GM12878 (cell line): ENCODE measurements at regions not wholly inside any gene's neighbourhood (a gene's known extent, or its start where the extent isn't known, plus 50 kb on each side); places are given as distances from the start of the nearest gene placed in this dataset.

Experiments used
- ATAC-seq: fragments of 200-7000 bp; cut with Tn5 transposase; 3 replicates; pipeline ENCODE4 v1.9.1; 2020; ENCODE audit warnings: mild to moderate bottlenecking, moderate library complexity
- BruUV-seq: library from RNA; stranded (reverse); fragments of 400-500 nt; replicated peaks from 2 replicates; lab custom pipeline; 2021; lab: Mats Ljungman, UMichigan
- CTCF ChIA-PET: fragments of 300-600 bp; sonication (Branson Sonifier 250); formaldehyde crosslinking; extraction: SDS; loops from one replicate; lab custom pipeline; 2021; ENCODE audit warnings: inconsistent platforms; lab: Yijun Ruan, JAX
- POLR2A ChIA-PET: fragments of 350-600 bp; formaldehyde crosslinking; extraction: SDS; loops from one replicate; lab custom pipeline; 2021; ENCODE audit warnings: inconsistent platforms; lab: Charles Lee
- RAD21 ChIA-PET: fragments of 300-600 bp; sonication (Branson Sonifier 250); formaldehyde crosslinking; loops from one replicate; lab custom pipeline; 2023; ENCODE audit warnings: antibody characterized with exemption; ENCODE audit not compliant: unreplicated experiment; lab: Charles Lee
- SMC1A ChIA-PET: fragments of 300-600 bp; sonication (Branson Sonifier 250); formaldehyde crosslinking; loops from one replicate; lab custom pipeline; 2023; ENCODE audit not compliant: unreplicated experiment, uncharacterized antibody; lab: Charles Lee
- DNase-seq: peaks from one replicate; pipeline ENCODE4 v3.0.0-alpha.2; 2011; ENCODE audit warnings: low read depth, low spot score
- FAIRE-seq: peaks from 3 replicates; lab custom pipeline; 2011; peaks lifted over from hg19 to GRCh38; lab: Jason Lieb, UNC
- H2AFZ ChIP-seq: 2 replicates; pipeline ENCODE4 v1.6.0; 2011; ENCODE audit warnings: low read depth, low read length, control low read depth; ENCODE audit not compliant: control insufficient read depth
- H3K27ac ChIP-seq: 2 replicates; pipeline ENCODE4 v1.5.1; 2011; ENCODE audit warnings: control low read depth; ENCODE audit not compliant: control insufficient read depth, insufficient read depth
- H3K27me3 ChIP-seq, 2 experiments: replicated peaks in 1 of 2; 2 replicates each; pipeline versions ENCODE4 v1.6.0 to v1.6.1; 2011; ENCODE audit warnings: low read length in 1 of 2; ENCODE audit not compliant: control insufficient read depth in 2 of 2, insufficient read depth in 2 of 2
- H3K36me3 ChIP-seq, 2 experiments: 2 replicates each; pipeline ENCODE4 v1.5.1; 2011; ENCODE audit warnings: low read length in 1 of 2; ENCODE audit not compliant: control insufficient read depth in 2 of 2, insufficient read depth in 2 of 2
- H3K4me1 ChIP-seq: 2 replicates; pipeline ENCODE4 v1.6.1; 2011; ENCODE audit warnings: mild to moderate bottlenecking, low read length, moderate library complexity, mixed read lengths; ENCODE audit not compliant: control insufficient read depth, insufficient read depth
- H3K4me2 ChIP-seq: 2 replicates; pipeline ENCODE4 v1.6.0; 2011; ENCODE audit warnings: control low read depth; ENCODE audit not compliant: control insufficient read depth, insufficient read depth
- H3K4me3 ChIP-seq: fragments of 200-600 bp; sonication (generic); 2 replicates; pipeline ENCODE4 v1.5.1; 2016
- H3K79me2 ChIP-seq: 2 replicates; pipeline ENCODE4 v1.6.0; 2011; ENCODE audit warnings: low read length; ENCODE audit not compliant: control insufficient read depth, insufficient read depth
- H3K9ac ChIP-seq: 2 replicates; pipeline ENCODE4 v1.8.0; 2011; ENCODE audit warnings: low read length, control low read depth, mixed read lengths; ENCODE audit not compliant: control insufficient read depth, insufficient read depth
- H3K9me3 ChIP-seq: replicated peaks from 3 replicates; pipeline ENCODE4 v1.5.1; 2011; ENCODE audit warnings: mild to moderate bottlenecking, low read length; ENCODE audit not compliant: control insufficient read depth, insufficient read depth
- H4K20me1 ChIP-seq: 2 replicates; pipeline ENCODE4 v1.6.0; 2011; ENCODE audit not compliant: control insufficient read depth, insufficient read depth
- ATF3 ChIP-seq: IDR thresholded peaks from 2 replicates; pipeline ENCODE4 v1.6.1; 2011; ENCODE audit warnings: low read depth, mild to moderate bottlenecking, low read length, moderate library complexity, borderline replicate concordance; ENCODE audit errors: extremely low read depth
- BCLAF1 ChIP-seq: fragments of 450-650 bp; IDR thresholded peaks from 2 replicates; pipeline ENCODE4 v1.6.1; 2017; ENCODE audit warnings: antibody characterized with exemption, mild to moderate bottlenecking, moderate library complexity
- FOXM1 ChIP-seq: IDR thresholded peaks from 2 replicates; pipeline ENCODE4 v1.6.1; 2012; ENCODE audit warnings: low read depth, mild to moderate bottlenecking, inconsistent platforms, low read length, moderate library complexity
- GABPA ChIP-seq: IDR thresholded peaks from 2 replicates; pipeline ENCODE4 v1.6.1; 2014; ENCODE audit warnings: antibody characterized with exemption, low read depth, mild to moderate bottlenecking, inconsistent platforms
- GATAD2B ChIP-seq: fragments of 450-650 bp; conservative IDR thresholded peaks from 2 replicates; pipeline ENCODE4 v1.6.1; 2017; ENCODE audit warnings: low read depth, mild to moderate bottlenecking, moderate library complexity
- HDGF ChIP-seq: fragments of 450-650 bp; IDR thresholded peaks from 2 replicates; pipeline ENCODE4 v1.6.1; 2016; ENCODE audit warnings: antibody characterized with exemption
- HSF1 ChIP-seq: fragments of 150-350 bp; IDR thresholded peaks from 2 replicates; pipeline ENCODE4 v1.6.1; 2014; ENCODE audit warnings: mild to moderate bottlenecking, low read depth, low read length
- KDM1A ChIP-seq: fragments of 200-600 bp; sonication (generic); IDR thresholded peaks from 2 replicates; pipeline ENCODE4 v1.6.1; 2016; ENCODE audit warnings: borderline replicate concordance
- PKNOX1 ChIP-seq: fragments of 450-650 bp; IDR thresholded peaks from 2 replicates; pipeline ENCODE4 v1.6.1; 2016; ENCODE audit warnings: mild to moderate bottlenecking
- POLR2A ChIP-seq: IDR thresholded peaks from 2 replicates; pipeline ENCODE4 v1.6.1; 2011; ENCODE audit warnings: low read depth, mild to moderate bottlenecking, low read length
- POLR2AphosphoS5 ChIP-seq: IDR thresholded peaks from 2 replicates; pipeline ENCODE4 v1.6.1; 2011; ENCODE audit warnings: mild to moderate bottlenecking, low read length, inconsistent platforms
- SIN3A ChIP-seq: IDR thresholded peaks from 2 replicates; pipeline ENCODE4 v1.6.1; 2012; ENCODE audit warnings: low read depth, low read length, improper control_type of control experiment
- WGBS: methylation state at CpG from one replicate; pipeline ENCODE4 v1.1.6; 2016; ENCODE audit warnings: low lambda C conversion rate; ENCODE audit not compliant: insufficient replicate concordance, insufficient coverage; ENCODE audit errors: missing lambda C conversion rate; 5-methylcytosine and 5-hydroxymethylcytosine counted together
- in situ Hi-C: fragments of 300-500 bp; cut with MboI; formaldehyde crosslinking; loops from 9 replicates; pipeline ENCODE4 v1.14.3; 2018; ENCODE audit warnings: mixed read lengths
- intact Hi-C: fragments of 100-400 bp; cut with micrococcal nuclease; formaldehyde crosslinking; loops from one replicate; pipeline ENCODE4 v1.14.2; 2022; ENCODE audit not compliant: unreplicated experiment

GRCh38 chr15:39021341-39021740 lies 456.7 kb upstream of the RASGRP1 start:
- Histone ChIP-seq H2AFZ (no peak overlapping the region), H3K4me3 (no peak overlapping the region), H3K79me2 (no peaks in the 10 kb centered on the region), H3K9ac (no peak overlapping the region), H4K20me1 (no peaks in the 10 kb centered on the region), H3K36me3 (no peaks in the 10 kb centered on the region), H3K4me1 (no peaks in the 10 kb centered on the region), H3K27me3 (no peaks in the 10 kb centered on the region), H3K4me2 (no peak overlapping the region), H3K27ac (no peak overlapping the region), H3K9me3 (no peaks in the 10 kb centered on the region)
- FAIRE-seq: no peak
- DNase-seq: no peak
- ChIA-PET RAD21 (no interaction called here), CTCF (interaction anchor here (0.8 kb wide), 1 partner anchor 32 kb away, joined by 3 read pairs; no protein-coding TSS in a partner anchor), POLR2A (no interaction called here), SMC1A (no interaction called here)
- intact Hi-C loops (no loop called here), in situ Hi-C loops (no loop called here)
- TF ChIP-seq PKNOX1: no peak
- no TSS peak for BruUV-seq
- ATAC-seq: no peak
- 0% methylated on average over 2 of the region's 2 CpGs for WGBS

- Histone ChIP-seq H3K27me3 (no peaks in the 10 kb centered on the region), H3K9ac (no peak overlapping the region), H4K20me1 (no peaks in the 10 kb centered on the region), H3K9me3 (no peaks in the 10 kb centered on the region), H2AFZ (no peak overlapping the region), H3K4me1 (no peaks in the 10 kb centered on the region), H3K27ac (no peak overlapping the region), H3K4me3 (no peak overlapping the region), H3K79me2 (no peaks in the 10 kb centered on the region), H3K4me2 (no peak overlapping the region), H3K36me3 (no peaks in the 10 kb centered on the region)
- no peak for FAIRE-seq
- ATAC-seq: no peak
- intact Hi-C loops: no loop called here
- ChIA-PET SMC1A (no interaction called here), RAD21 (no interaction called here), CTCF (no interaction called here), POLR2A (no interaction called here)
- no peak for DNase-seq
- in situ Hi-C loops: no loop called here
- WGBS: 20% methylated on average over 4 of the region's 4 CpGs
- TF ChIP-seq POLR2A (no peak), HSF1 (no peak), POLR2AphosphoS5 (no peak), GATAD2B (no peak), HDGF (no peak), KDM1A (no peak), GABPA (no peak), SIN3A (no peak), ATF3 (no peak), FOXM1 (no peak), BCLAF1 (no peak)
- BruUV-seq: no TSS peak
Observed at GRCh38 chr15:39022532-39023305, 458.1 kb upstream of the RASGRP1 start.
